ENCODE measurements at regions not wholly inside any gene's neighbourhood (a gene's known extent, or its start where the extent isn't known, plus 50 kb on each side); places are given as distances from the start of the nearest gene placed in this dataset.

- H3K4me3 ChIP-seq (ENCODE audit: low read depth, low read length), result no peak overlapping the region
- no peak overlapping the region for H3K4me3 Mint-ChIP-seq (ENCODE audit: unreplicated experiment)
- no peak for DNase-seq
- no TSS peak for BruUV-seq (replicated peaks)
- no peak for TF ChIP-seq CTCF (IDR thresholded peaks at IDR 0.05; ENCODE audit: insufficient read depth in 1 of 2, low read depth in 1 of 2, low read length in 1 of 2, severe bottlenecking in 1 of 2, unreplicated experiment in 1 of 2)
- ChIA-PET CTCF (no interaction called here), POLR2A (no interaction called here)
- intact Hi-C loops (cut with micrococcal nuclease; ENCODE audit: unreplicated experiment), result loop anchor here (10.0 kb wide), 1 partner anchor 193 kb away; no protein-coding TSS in a partner anchor
- no peaks in the 10 kb centered on the region for H3K9me3 Mint-ChIP-seq (ENCODE audit: unreplicated experiment)
- H3K36me3 ChIP-seq (ENCODE audit: control insufficient read depth, insufficient read depth, low read length), result no peaks in the 10 kb centered on the region
- H3K4me1 ChIP-seq, result peaks cover 8% of the 10 kb centered on the region; the same call in 1 of the 2 replicates
- H3K9me3 ChIP-seq, result no peaks in the 10 kb centered on the region; the same call in 1 of the 2 replicates
- H3K36me3 Mint-ChIP-seq (ENCODE audit: insufficient read depth, unreplicated experiment), result no peaks in the 10 kb centered on the region
- peaks cover 6% of the 10 kb centered on the region for H3K4me1 Mint-ChIP-seq (ENCODE audit: low read depth, unreplicated experiment)
- H3K27ac Mint-ChIP-seq (ENCODE audit: unreplicated experiment), result no peak overlapping the region
- no peaks in the 10 kb centered on the region for H3K27me3 Mint-ChIP-seq (ENCODE audit: insufficient read depth, unreplicated experiment)
- no peaks in the 10 kb centered on the region for H3K27me3 ChIP-seq (replicated peaks; ENCODE audit: control insufficient read depth, insufficient read depth, low read length)
Observed at GRCh38 chr6:145022199-145022796, 713.0 kb downstream of the EPM2A start.

GRCh38 chr6:145023116-145023726 lies 712.1 kb downstream of the EPM2A start:
- no peak for TF ChIP-seq CTCF (IDR thresholded peaks at IDR 0.05; ENCODE audit: insufficient read depth in 1 of 2, low read depth in 1 of 2, low read length in 1 of 2, severe bottlenecking in 1 of 2, unreplicated experiment in 1 of 2)
- H3K27me3 Mint-ChIP-seq (ENCODE audit: insufficient read depth, unreplicated experiment), result no peaks in the 10 kb centered on the region
- H3K36me3 ChIP-seq (ENCODE audit: control insufficient read depth, insufficient read depth, low read length), result no peaks in the 10 kb centered on the region
- no peaks in the 10 kb centered on the region for H3K36me3 Mint-ChIP-seq (ENCODE audit: insufficient read depth, unreplicated experiment)
- intact Hi-C loops (cut with micrococcal nuclease; ENCODE audit: unreplicated experiment), result loop anchor here (10.0 kb wide), 1 partner anchor 192 kb away; no protein-coding TSS in a partner anchor
- no peaks in the 10 kb centered on the region for H3K27me3 ChIP-seq (replicated peaks; ENCODE audit: control insufficient read depth, insufficient read depth, low read length)
- H3K27ac Mint-ChIP-seq (ENCODE audit: unreplicated experiment), result no peak overlapping the region
- H3K4me3 ChIP-seq (ENCODE audit: low read depth, low read length), result no peak overlapping the region
- H3K4me3 Mint-ChIP-seq (ENCODE audit: unreplicated experiment), result no peak overlapping the region
- no TSS peak for BruUV-seq (replicated peaks)
- peaks cover 8% of the 10 kb centered on the region; the same call in 1 of the 2 replicates for H3K4me1 ChIP-seq
- H3K9me3 ChIP-seq, result no peaks in the 10 kb centered on the region; the same call in 1 of the 2 replicates
- peaks cover 6% of the 10 kb centered on the region for H3K4me1 Mint-ChIP-seq (ENCODE audit: low read depth, unreplicated experiment)
- no peaks in the 10 kb centered on the region for H3K9me3 Mint-ChIP-seq (ENCODE audit: unreplicated experiment)
- CTCF ChIA-PET, result interaction anchor here (0.7 kb wide), 1 partner anchor 439 kb away, joined by 3 read pairs; no protein-coding TSS in a partner anchor
- POLR2A ChIA-PET, result no interaction called here
- DNase-seq, result no peak

GRCh38 chr6:145025488-145025887 lies 709.8 kb downstream of the EPM2A start:
- POLR2A ChIA-PET, result no interaction called here
- Histone ChIP-seq H3K9me3 (no peaks in the 10 kb centered on the region; the same call in 1 of the 2 replicates), H3K4me1 (peaks cover 8% of the 10 kb centered on the region; the same call in 1 of the 2 replicates), H3K36me3 (ENCODE audit: control insufficient read depth, insufficient read depth, low read length) (no peaks in the 10 kb centered on the region), H3K4me3 (ENCODE audit: low read depth, low read length) (no peak overlapping the region), H3K27me3 (replicated peaks; ENCODE audit: control insufficient read depth, insufficient read depth, low read length) (no peaks in the 10 kb centered on the region)
- H3K27ac Mint-ChIP-seq (ENCODE audit: unreplicated experiment), result no peak overlapping the region
- intact Hi-C loops (cut with micrococcal nuclease; ENCODE audit: unreplicated experiment), result loop anchor here (5.0 to 10.0 kb wide), 3 partner anchors 93 to 438 kb away; no protein-coding TSS in a partner anchor
- peaks cover 5% of the 10 kb centered on the region for H3K27me3 Mint-ChIP-seq (ENCODE audit: insufficient read depth, unreplicated experiment)
- H3K9me3 Mint-ChIP-seq (ENCODE audit: unreplicated experiment), result no peaks in the 10 kb centered on the region
- TF ChIP-seq CTCF (IDR thresholded peaks at IDR 0.05; ENCODE audit: insufficient read depth in 1 of 2, low read depth in 1 of 2, low read length in 1 of 2, severe bottlenecking in 1 of 2, unreplicated experiment in 1 of 2), result no peak
- H3K4me3 Mint-ChIP-seq (ENCODE audit: unreplicated experiment), result no peak overlapping the region
- H3K4me1 Mint-ChIP-seq (ENCODE audit: low read depth, unreplicated experiment), result peaks cover 6% of the 10 kb centered on the region
- DNase-seq, result no peak
- CTCF ChIA-PET, result no interaction called here
- no TSS peak for BruUV-seq (replicated peaks)
- no peaks in the 10 kb centered on the region for H3K36me3 Mint-ChIP-seq (ENCODE audit: insufficient read depth, unreplicated experiment)
